ENCODE measurements at regions not wholly inside any gene's neighbourhood (a gene's known extent, or its start where the extent isn't known, plus 50 kb on each side); places are given as distances from the start of the nearest gene placed in this dataset.
"Not testable (repeated sequence)": the region's sequence is repeated elsewhere in the genome, so short reads cannot be mapped to it uniquely, and the experiment has no call there.

DNA sequence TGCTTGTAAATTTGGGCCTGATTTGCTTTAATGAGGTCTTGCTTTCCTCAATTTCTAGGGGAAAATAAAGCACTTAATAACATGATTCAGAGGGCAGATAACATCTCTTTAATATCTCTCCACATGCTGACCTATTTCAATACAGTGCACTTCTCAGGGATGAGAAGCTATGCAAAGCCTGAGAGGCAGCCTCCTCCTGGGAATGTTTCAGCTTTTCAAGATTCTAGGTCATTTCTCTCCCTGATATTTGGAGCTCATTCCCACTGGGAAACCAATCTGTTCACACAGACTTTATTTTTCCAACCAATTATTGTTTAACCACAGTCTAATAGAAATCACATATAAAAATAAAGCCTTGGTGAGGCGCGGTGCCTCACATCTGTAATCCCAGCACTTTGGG is 67.0 kb upstream of the LSAMP start:
- no peaks in the 10 kb centered on the region for H3K36me3 ChIP-seq (ENCODE audit: insufficient read depth, low read length)
- no peaks in the 10 kb centered on the region for H3K27me3 ChIP-seq (ENCODE audit: insufficient read depth, low read length)
- H3K9me3 ChIP-seq (ENCODE audit: low read length) = no peaks in the 10 kb centered on the region
- H3K4me3 ChIP-seq (ENCODE audit: low read length) = no peak overlapping the region
- no peak overlapping the region for H2AFZ ChIP-seq (ENCODE audit: low read depth, low read length)
- H3K4me1 ChIP-seq (ENCODE audit: insufficient read depth, low read length) = peaks cover 2% of the 10 kb centered on the region

DNA sequence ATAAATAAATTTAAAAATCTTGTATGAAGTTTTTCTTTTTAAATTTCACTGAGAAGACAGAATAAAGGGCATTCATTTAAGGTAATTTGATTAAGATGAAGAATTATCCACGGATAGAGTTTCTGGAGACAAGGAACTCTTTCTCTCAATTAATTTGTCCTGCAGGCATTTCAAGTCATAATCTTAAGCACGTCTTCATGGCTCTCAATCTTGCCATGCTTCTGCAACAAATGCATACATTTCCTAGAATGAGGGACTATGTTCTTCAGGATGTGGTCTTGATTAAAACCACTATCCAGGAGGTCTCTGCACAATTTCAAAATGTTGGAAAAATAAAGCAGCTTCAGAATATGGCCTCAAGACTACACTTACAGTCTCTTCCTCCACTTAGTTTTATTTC is 67.6 kb upstream of the LSAMP start:
- no peaks in the 10 kb centered on the region for H3K9me3 ChIP-seq (ENCODE audit: low read length)
- H3K27me3 ChIP-seq (ENCODE audit: insufficient read depth, low read length) = no peaks in the 10 kb centered on the region
- no peaks in the 10 kb centered on the region for H3K36me3 ChIP-seq (ENCODE audit: insufficient read depth, low read length)
- H3K4me3 ChIP-seq (ENCODE audit: low read length) = no peak overlapping the region
- peaks cover 2% of the 10 kb centered on the region for H3K4me1 ChIP-seq (ENCODE audit: insufficient read depth, low read length)
- no peak overlapping the region for H2AFZ ChIP-seq (ENCODE audit: low read depth, low read length)

DNA sequence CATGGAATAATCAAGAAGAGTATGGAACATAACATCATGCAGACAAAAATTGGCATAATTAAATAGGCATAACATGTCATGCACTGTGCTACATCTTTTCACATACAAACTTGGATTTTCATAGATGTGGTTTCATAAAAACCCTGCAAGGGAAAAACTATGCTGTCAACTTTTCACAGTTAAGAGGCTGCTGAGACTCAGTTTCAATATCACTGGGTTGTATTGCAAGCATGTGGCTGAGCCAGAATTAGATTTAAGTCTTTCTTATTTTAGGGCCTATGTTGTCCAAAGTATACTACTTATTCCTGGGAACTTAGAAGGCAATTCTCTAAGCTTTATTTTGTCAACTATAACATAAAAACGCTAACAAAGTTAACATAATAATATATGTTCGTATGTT is 70.7 kb upstream of the LSAMP start:
- Histone ChIP-seq H3K4me3 (ENCODE audit: low read length) (no peak overlapping the region), H3K4me1 (ENCODE audit: insufficient read depth, low read length) (no peaks in the 10 kb centered on the region), H3K9me3 (ENCODE audit: low read length) (no peaks in the 10 kb centered on the region), H3K27me3 (ENCODE audit: insufficient read depth, low read length) (no peaks in the 10 kb centered on the region), H3K36me3 (ENCODE audit: insufficient read depth, low read length) (no peaks in the 10 kb centered on the region), H2AFZ (ENCODE audit: low read depth, low read length) (no peak overlapping the region)

DNA sequence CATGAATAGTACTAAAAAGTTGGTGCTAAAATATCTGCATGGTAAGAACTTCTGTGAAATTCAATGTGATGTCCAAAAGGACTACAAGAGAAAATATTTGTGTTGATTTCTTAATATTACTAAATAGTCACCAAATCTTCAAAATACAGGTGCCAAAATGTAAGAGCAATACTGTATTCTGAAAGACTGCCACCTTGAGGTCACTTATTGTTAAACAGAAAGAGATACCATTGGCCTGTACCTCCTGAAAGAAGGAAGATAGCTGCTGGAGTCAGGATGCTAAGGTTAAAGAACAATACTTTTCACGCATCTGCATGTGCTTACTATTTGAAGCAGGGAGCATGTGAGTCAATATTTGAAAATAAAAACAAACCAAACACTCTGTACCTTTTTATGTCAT is 72.0 kb upstream of the LSAMP start:
- no peaks in the 10 kb centered on the region for H3K4me1 ChIP-seq (ENCODE audit: insufficient read depth, low read length)
- H3K9me3 ChIP-seq (ENCODE audit: low read length) = no peaks in the 10 kb centered on the region
- no peaks in the 10 kb centered on the region for H3K36me3 ChIP-seq (ENCODE audit: insufficient read depth, low read length)
- no peaks in the 10 kb centered on the region for H3K27me3 ChIP-seq (ENCODE audit: insufficient read depth, low read length)
- H2AFZ ChIP-seq (ENCODE audit: low read depth, low read length) = no peak overlapping the region
- no peak overlapping the region for H3K4me3 ChIP-seq (ENCODE audit: low read length)

DNA sequence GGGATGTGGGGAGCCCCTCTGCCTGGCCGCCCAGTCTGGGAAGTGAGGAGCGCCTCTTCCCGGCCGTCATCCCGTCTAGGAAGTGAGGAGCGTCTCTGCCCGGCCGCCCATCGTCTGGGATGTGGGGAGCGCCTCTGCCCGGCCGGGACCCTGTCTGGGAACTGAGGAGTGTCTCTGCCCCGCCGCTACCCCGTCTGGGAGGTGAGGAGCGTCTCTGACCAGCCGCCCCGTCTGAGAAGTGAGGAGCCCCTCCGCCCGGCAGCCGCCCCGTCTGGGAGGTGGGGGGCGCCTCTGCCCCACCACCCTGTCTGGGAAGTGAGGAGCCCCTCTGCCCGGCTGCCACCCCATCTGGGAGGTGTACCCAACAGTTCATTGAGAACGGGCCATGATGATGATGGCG is 73.8 kb upstream of the LSAMP start:
- H3K4me1 ChIP-seq (ENCODE audit: insufficient read depth, low read length); H2AFZ ChIP-seq (ENCODE audit: low read depth, low read length); H3K9me3 ChIP-seq (ENCODE audit: low read length); H3K4me3 ChIP-seq (ENCODE audit: low read length); H3K36me3 ChIP-seq (ENCODE audit: insufficient read depth, low read length); H3K27me3 ChIP-seq (ENCODE audit: insufficient read depth, low read length): not testable (repeated sequence)

DNA sequence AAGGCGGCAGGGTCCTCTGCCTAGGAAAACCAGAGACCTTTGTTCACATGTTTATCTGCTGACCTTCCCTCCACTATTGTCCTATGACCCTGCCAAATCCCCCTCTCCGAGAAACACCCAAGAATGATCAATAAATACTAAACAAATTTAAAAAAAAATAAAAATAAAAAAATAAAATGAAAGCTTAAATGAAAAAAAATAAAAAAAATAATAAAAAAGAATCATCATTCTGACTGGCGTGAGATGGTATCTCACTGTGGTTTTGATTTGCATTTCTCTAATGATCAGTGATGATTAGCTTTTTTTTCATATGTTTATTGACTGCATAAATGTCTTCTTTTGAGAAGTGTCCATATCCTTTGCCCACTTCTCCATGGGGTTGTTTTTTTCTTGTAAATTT is 74.5 kb upstream of the LSAMP start:
- H3K4me1 ChIP-seq (ENCODE audit: insufficient read depth, low read length); H3K9me3 ChIP-seq (ENCODE audit: low read length); H3K4me3 ChIP-seq (ENCODE audit: low read length); H3K27me3 ChIP-seq (ENCODE audit: insufficient read depth, low read length); H3K36me3 ChIP-seq (ENCODE audit: insufficient read depth, low read length); H2AFZ ChIP-seq (ENCODE audit: low read depth, low read length): not testable (repeated sequence)

DNA sequence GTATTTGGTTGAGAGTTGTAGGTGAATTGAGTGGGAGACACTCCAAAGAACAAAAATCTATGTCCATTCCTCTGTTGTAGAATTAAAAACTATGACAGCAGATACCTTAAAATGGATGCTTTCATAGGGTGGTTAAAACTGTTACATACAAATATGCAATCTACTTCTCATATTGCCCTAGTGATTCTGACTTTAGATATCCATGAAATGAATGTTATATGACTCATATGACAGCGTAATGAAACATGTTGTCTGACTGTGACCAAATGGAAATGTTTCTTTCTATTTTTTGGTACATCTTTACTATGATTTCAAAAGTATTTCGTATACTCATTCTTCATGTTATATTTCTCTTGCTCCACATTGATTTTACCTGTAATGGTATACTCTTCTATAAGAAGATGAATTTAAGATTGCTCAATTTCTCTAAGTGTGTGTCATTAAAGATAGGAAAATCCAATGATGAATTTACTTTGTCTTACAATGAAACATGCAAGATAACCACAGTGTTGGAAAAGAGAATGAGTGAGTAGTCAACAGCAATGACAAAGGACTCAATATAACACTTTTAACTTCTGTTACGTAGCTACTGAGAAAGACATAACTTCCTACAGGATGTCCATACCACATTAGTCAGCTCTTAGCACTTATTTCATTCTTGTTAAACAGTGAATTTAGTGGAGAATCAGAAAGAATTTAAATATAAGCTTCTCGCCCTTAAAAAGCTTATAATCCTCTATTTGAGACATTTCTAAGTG is 79.3 kb upstream of the LSAMP start:
- Histone ChIP-seq H3K4me1 (ENCODE audit: insufficient read depth, low read length) (no peaks in the 10 kb centered on the region), H3K4me3 (ENCODE audit: low read length) (no peak overlapping the region), H3K27me3 (ENCODE audit: insufficient read depth, low read length) (no peaks in the 10 kb centered on the region), H3K9me3 (ENCODE audit: low read length) (no peaks in the 10 kb centered on the region), H2AFZ (ENCODE audit: low read depth, low read length) (no peak overlapping the region), H3K36me3 (ENCODE audit: insufficient read depth, low read length) (no peaks in the 10 kb centered on the region)

DNA sequence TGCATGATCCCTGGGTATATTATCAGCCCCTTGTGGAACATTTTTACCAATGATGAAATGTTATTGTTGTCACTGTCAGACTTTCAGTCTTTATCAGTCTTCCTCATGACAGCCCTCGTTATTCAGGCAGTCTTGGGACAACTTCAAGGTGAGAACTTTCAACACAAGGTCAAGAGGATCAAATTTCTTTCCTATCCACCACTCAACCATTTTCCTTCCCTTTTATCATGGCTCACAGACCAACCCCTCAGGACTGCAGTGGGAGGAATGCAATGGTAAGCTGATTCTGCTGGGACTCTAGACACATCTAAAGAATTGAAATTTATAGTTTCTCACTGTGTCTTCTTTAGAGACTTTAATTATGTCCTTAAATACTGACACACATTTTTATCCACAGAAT is 107.0 kb upstream of the LSAMP start:
- no peaks in the 10 kb centered on the region for H3K36me3 ChIP-seq (ENCODE audit: insufficient read depth, low read length)
- H2AFZ ChIP-seq (ENCODE audit: low read depth, low read length) = no peak overlapping the region
- H3K4me3 ChIP-seq (ENCODE audit: low read length) = no peak overlapping the region
- peaks cover 13% of the 10 kb centered on the region for H3K4me1 ChIP-seq (ENCODE audit: insufficient read depth, low read length)
- H3K27me3 ChIP-seq (ENCODE audit: insufficient read depth, low read length) = no peaks in the 10 kb centered on the region
- H3K9me3 ChIP-seq (ENCODE audit: low read length) = no peaks in the 10 kb centered on the region

DNA sequence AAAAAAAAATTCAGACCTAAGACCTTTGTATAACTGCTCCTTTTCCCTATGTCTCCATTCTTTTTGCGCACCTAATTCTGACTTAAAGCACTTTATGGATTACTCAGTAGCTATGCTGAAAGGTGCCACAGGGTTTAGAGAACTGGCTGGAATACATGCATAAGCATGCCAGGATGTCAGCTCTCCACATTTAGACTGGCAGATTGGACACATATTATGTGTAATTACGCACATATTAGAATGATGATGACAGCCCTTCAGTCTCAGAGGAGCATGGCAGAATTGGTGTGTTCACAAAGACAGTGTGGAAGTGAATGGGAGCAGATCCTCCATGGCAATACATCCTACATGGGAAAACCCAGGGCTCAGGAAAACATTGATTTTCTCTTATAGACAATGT is 108.1 kb upstream of the LSAMP start:
- Histone ChIP-seq H2AFZ (ENCODE audit: low read depth, low read length) (no peak overlapping the region), H3K4me3 (ENCODE audit: low read length) (no peak overlapping the region), H3K9me3 (ENCODE audit: low read length) (no peaks in the 10 kb centered on the region), H3K27me3 (ENCODE audit: insufficient read depth, low read length) (no peaks in the 10 kb centered on the region), H3K36me3 (ENCODE audit: insufficient read depth, low read length) (no peaks in the 10 kb centered on the region), H3K4me1 (ENCODE audit: insufficient read depth, low read length) (peaks cover 13% of the 10 kb centered on the region)

DNA sequence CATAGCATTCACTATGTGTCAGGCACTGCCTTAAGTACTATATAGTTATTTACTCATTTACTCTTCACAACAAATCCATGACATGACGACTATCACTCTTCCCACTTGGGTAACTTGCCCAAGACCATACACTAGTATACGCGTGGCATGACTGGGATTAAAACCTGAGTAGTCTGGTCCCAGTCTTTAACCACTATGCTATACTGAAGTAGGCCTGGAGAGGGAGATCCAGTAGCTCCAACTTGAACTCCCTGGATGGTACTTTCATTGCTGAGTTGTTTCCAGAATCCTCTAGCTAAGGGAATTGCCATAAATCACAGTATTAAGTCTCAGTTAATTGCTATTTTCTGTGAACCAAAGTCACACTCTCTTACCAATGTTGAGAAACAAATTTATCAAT is 116.2 kb upstream of the LSAMP start:
- Histone ChIP-seq H3K4me1 (ENCODE audit: insufficient read depth, low read length) (no peaks in the 10 kb centered on the region), H3K27me3 (ENCODE audit: insufficient read depth, low read length) (no peaks in the 10 kb centered on the region), H3K9me3 (ENCODE audit: low read length) (no peaks in the 10 kb centered on the region), H2AFZ (ENCODE audit: low read depth, low read length) (no peak overlapping the region), H3K4me3 (ENCODE audit: low read length) (no peak overlapping the region), H3K36me3 (ENCODE audit: insufficient read depth, low read length) (no peaks in the 10 kb centered on the region)

DNA sequence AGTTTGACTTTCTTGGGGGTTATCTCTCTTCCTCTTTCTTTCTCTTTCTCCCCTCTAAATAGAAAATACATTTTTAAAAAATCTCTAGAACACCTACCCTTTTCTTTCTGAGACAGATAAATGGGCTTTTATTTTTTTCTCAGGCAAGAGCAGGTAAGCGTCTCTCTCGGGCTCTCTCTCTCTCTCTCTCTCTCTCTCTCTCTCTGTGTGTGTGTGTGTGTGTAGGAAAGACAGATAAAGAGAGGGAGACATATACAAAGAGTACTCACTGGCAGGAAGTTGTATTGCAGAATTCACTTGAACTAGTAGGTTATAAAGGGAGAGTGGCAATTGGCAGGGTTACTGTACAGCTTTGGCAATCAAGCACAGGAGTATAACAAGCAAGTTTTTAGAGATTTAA is 118.1 kb upstream of the LSAMP start:
- no peak overlapping the region for H2AFZ ChIP-seq (ENCODE audit: low read depth, low read length)
- no peaks in the 10 kb centered on the region for H3K4me1 ChIP-seq (ENCODE audit: insufficient read depth, low read length)
- no peaks in the 10 kb centered on the region for H3K36me3 ChIP-seq (ENCODE audit: insufficient read depth, low read length)
- H3K4me3 ChIP-seq (ENCODE audit: low read length) = no peak overlapping the region
- no peaks in the 10 kb centered on the region for H3K9me3 ChIP-seq (ENCODE audit: low read length)
- H3K27me3 ChIP-seq (ENCODE audit: insufficient read depth, low read length) = no peaks in the 10 kb centered on the region

DNA sequence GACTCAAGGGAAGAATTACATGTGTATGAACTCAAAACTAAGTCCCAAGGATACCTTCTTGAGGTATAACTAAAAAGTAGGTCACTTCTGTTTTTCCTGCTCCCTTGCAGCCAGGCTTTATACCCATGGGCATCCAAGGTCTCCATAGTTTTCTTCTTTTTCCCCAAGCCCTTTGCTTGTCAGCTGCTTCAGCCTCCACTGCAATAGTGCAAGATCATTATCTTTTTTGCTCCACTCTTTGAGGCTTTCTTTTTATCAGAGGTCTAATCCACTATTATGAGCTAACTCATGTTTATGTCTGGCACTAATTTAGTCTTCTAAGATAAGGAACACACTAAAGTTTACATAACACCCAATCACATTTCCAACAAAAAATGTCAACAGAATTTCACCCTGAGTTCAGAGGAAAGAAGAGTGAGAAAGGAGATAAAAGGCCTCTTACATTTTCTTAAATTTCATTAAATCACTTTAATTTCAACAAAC is 121.2 kb upstream of the LSAMP start:
- Histone ChIP-seq H3K9me3 (ENCODE audit: low read length) (no peaks in the 10 kb centered on the region), H3K27me3 (ENCODE audit: insufficient read depth, low read length) (no peaks in the 10 kb centered on the region), H2AFZ (ENCODE audit: low read depth, low read length) (no peak overlapping the region), H3K4me3 (ENCODE audit: low read length) (no peak overlapping the region), H3K4me1 (ENCODE audit: insufficient read depth, low read length) (no peaks in the 10 kb centered on the region), H3K36me3 (ENCODE audit: insufficient read depth, low read length) (no peaks in the 10 kb centered on the region)

DNA sequence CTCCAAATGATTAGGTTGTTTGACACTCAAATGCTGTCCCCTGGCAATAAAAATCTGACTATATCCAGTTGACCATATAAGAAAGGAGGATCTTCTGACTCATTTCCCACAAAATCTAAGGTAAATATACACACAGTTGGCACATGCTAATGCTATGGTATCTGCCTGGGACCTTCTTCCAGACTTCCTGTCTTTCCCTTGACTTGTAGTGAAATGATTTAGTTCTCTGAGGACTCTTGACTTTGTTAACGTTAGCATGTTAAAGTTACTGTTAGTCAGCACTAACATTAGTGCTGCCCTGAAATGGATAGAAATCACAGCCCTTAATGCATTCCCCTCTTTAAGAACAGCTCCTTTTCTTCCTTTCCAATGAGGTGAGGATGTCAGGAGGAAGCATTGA is 124.3 kb upstream of the LSAMP start:
- Histone ChIP-seq H3K27me3 (ENCODE audit: insufficient read depth, low read length) (no peaks in the 10 kb centered on the region), H3K4me3 (ENCODE audit: low read length) (no peak overlapping the region), H2AFZ (ENCODE audit: low read depth, low read length) (no peak overlapping the region), H3K36me3 (ENCODE audit: insufficient read depth, low read length) (no peaks in the 10 kb centered on the region), H3K4me1 (ENCODE audit: insufficient read depth, low read length) (no peaks in the 10 kb centered on the region), H3K9me3 (ENCODE audit: low read length) (no peaks in the 10 kb centered on the region)

DNA sequence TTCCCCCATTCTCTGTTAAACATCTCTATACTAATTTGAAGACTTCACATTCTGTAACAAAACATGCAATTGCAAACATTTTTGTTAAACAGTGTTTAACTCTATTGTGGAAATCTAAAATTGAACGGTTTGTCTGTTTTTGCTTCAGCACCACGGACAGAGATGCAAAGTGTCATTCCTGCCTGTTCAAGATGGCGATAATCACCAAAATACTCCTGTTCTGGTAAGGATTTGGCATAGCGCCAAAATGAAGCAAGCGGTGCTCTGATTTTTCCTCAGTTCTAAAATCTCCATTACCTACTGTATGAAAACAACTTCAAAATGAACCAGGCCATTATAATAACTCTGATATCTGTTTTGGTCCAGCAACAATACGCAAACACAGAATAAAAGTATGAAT is 129.7 kb upstream of the TUSC7 start:
- Histone ChIP-seq H3K36me3 (ENCODE audit: insufficient read depth, low read length) (no peaks in the 10 kb centered on the region), H3K27me3 (ENCODE audit: insufficient read depth, low read length) (no peaks in the 10 kb centered on the region), H3K4me1 (ENCODE audit: insufficient read depth, low read length) (no peaks in the 10 kb centered on the region), H3K9me3 (ENCODE audit: low read length) (no peaks in the 10 kb centered on the region), H3K4me3 (ENCODE audit: low read length) (no peak overlapping the region), H2AFZ (ENCODE audit: low read depth, low read length) (no peak overlapping the region)

All from neuron (in vitro differentiated cells).